H9 (cell line): ENCODE measurements at regions not wholly inside any gene's neighbourhood (a gene's known extent, or its start where the extent isn't known, plus 50 kb on each side); places are given as distances from the start of the nearest gene placed in this dataset.

Source experiments
- DNase-seq: peaks from one replicate; pipeline ENCODE4 v3.0.0-alpha.2; 2017
- H2AFZ ChIP-seq: one replicate; pipeline ENCODE4 v1.6.1; 2013; ENCODE audit warnings: mild to moderate bottlenecking, low read length, control low read depth, moderate library complexity
- H2AK5ac ChIP-seq: 2 replicates; pipeline ENCODE4 v1.6.1; 2013; ENCODE audit warnings: low read length, control low read depth, mixed read lengths; ENCODE audit not compliant: insufficient read length
- H2BK120ac ChIP-seq: one replicate; pipeline ENCODE4 v1.6.1; 2013; ENCODE audit warnings: low read depth, mild to moderate bottlenecking, low read length, control low read depth, inconsistent platforms; ENCODE audit not compliant: poor library complexity, severe bottlenecking
- H2BK12ac ChIP-seq: 2 replicates; pipeline ENCODE4 v1.6.1; 2013; ENCODE audit warnings: low read length, control low read depth, mixed read lengths, low read depth; ENCODE audit not compliant: insufficient read length
- H2BK15ac ChIP-seq: 2 replicates; pipeline ENCODE4 v1.6.1; 2013; ENCODE audit warnings: low read depth, low read length, control low read depth
- H2BK20ac ChIP-seq: one replicate; pipeline ENCODE4 v1.6.1; 2013; ENCODE audit warnings: low read depth, mild to moderate bottlenecking, low read length, control low read depth, inconsistent platforms; ENCODE audit not compliant: poor library complexity, severe bottlenecking
- H2BK5ac ChIP-seq: 2 replicates; pipeline ENCODE4 v1.6.1; 2013; ENCODE audit warnings: low read length, control low read depth, mixed read lengths; ENCODE audit not compliant: insufficient read length
- H3K14ac ChIP-seq: 2 replicates; pipeline ENCODE4 v1.6.1; 2013; ENCODE audit warnings: low read length, control low read depth; ENCODE audit not compliant: insufficient read depth
- H3K18ac ChIP-seq: 2 replicates; pipeline ENCODE4 v1.6.1; 2013; ENCODE audit warnings: low read depth, mild to moderate bottlenecking, mixed read lengths, low read length, control low read depth; ENCODE audit not compliant: insufficient read length
- H3K23ac ChIP-seq: 2 replicates; pipeline ENCODE4 v1.6.1; 2013; ENCODE audit warnings: low read length, control low read depth, mixed read lengths, low read depth; ENCODE audit not compliant: insufficient read length
- H3K23me2 ChIP-seq: 2 replicates; pipeline ENCODE4 v1.6.1; 2013; ENCODE audit warnings: low read depth, mild to moderate bottlenecking, mixed read lengths, low read length, control low read depth; ENCODE audit not compliant: insufficient read length, poor library complexity, severe bottlenecking
- H3K27ac ChIP-seq: 2 replicates; pipeline ENCODE4 v1.5.1; 2013; ENCODE audit warnings: low read length, control low read depth, mixed read lengths, low read depth; ENCODE audit not compliant: insufficient read length
- H3K27me3 ChIP-seq: 2 replicates; pipeline ENCODE4 v1.6.1; 2013; ENCODE audit warnings: low read length, control low read depth, inconsistent platforms; ENCODE audit not compliant: insufficient read depth
- H3K4ac ChIP-seq: 2 replicates; pipeline ENCODE4 v1.6.1; 2013; ENCODE audit warnings: low read depth, mild to moderate bottlenecking, control low read depth, inconsistent platforms, low read length, moderate library complexity
- H3K4me1 ChIP-seq: 2 replicates; pipeline ENCODE4 v1.6.1; 2013; ENCODE audit warnings: low read length, control low read depth, inconsistent platforms; ENCODE audit not compliant: insufficient read depth
- H3K4me2 ChIP-seq: 2 replicates; pipeline ENCODE4 v1.6.1; 2013; ENCODE audit warnings: low read length, control low read depth, mixed read lengths; ENCODE audit not compliant: insufficient read length, insufficient read depth
- H3K56ac ChIP-seq: 2 replicates; pipeline ENCODE4 v1.6.1; 2013; ENCODE audit warnings: low read depth, mild to moderate bottlenecking, mixed read lengths, low read length, control low read depth; ENCODE audit not compliant: insufficient read length
- H3K79me1 ChIP-seq: 2 replicates; pipeline ENCODE4 v1.6.1; 2013; ENCODE audit warnings: low read depth, mild to moderate bottlenecking, moderate library complexity, low read length, control low read depth, inconsistent platforms; ENCODE audit not compliant: insufficient read depth, poor library complexity, severe bottlenecking
- H3K79me2 ChIP-seq: 2 replicates; pipeline ENCODE4 v1.6.1; 2013; ENCODE audit warnings: low read length, control low read depth, inconsistent platforms; ENCODE audit not compliant: insufficient read depth
- H3K9ac ChIP-seq: 2 replicates; pipeline ENCODE4 v1.6.1; 2013; ENCODE audit warnings: low read length, control low read depth, mixed read lengths; ENCODE audit not compliant: insufficient read length; ENCODE audit errors: extremely low read depth
- H3K9me3 ChIP-seq: one replicate; pipeline ENCODE4 v1.6.1; 2013; ENCODE audit warnings: low read depth, low read length, inconsistent platforms; ENCODE audit not compliant: control insufficient read depth
- H3T11ph ChIP-seq: one replicate; pipeline ENCODE4 v1.6.1; 2013; ENCODE audit warnings: mild to moderate bottlenecking, low read length, control low read depth, inconsistent platforms
- H4K20me1 ChIP-seq: one replicate; pipeline ENCODE4 v1.6.1; 2013; ENCODE audit not compliant: control insufficient read depth, insufficient read length, insufficient read depth
- H4K5ac ChIP-seq: 2 replicates; pipeline ENCODE4 v1.6.1; 2013; ENCODE audit warnings: low read depth, mild to moderate bottlenecking, mixed read lengths, low read length, control low read depth; ENCODE audit not compliant: insufficient read length
- H4K8ac ChIP-seq: replicated peaks from 2 replicates; pipeline ENCODE4 v1.6.1; 2013; ENCODE audit warnings: low read length, control low read depth, mixed read lengths, low read depth; ENCODE audit not compliant: insufficient read length
- H4K91ac ChIP-seq: 2 replicates; pipeline ENCODE4 v1.6.1; 2013; ENCODE audit warnings: low read depth, mild to moderate bottlenecking, moderate library complexity, mixed read lengths, low read length, control low read depth; ENCODE audit not compliant: insufficient read length
- H3K27ac Mint-ChIP-seq, 3 experiments: 2 replicates in 2 of 3; 3 replicates in 1 of 3; pipeline ENCODE4 v1.8.0; 2020 to 2021; ENCODE audit warnings: mixed read lengths in 3 of 3, mild to moderate bottlenecking in 1 of 3, moderate library complexity in 1 of 3
- H3K27me3 Mint-ChIP-seq: 2 replicates; pipeline ENCODE4 v1.8.0; 2021; ENCODE audit warnings: low read depth, mild to moderate bottlenecking, moderate library complexity, mixed read lengths
- H3K36me3 Mint-ChIP-seq, 3 experiments: 2 replicates in 2 of 3; 3 replicates in 1 of 3; pipeline ENCODE4 v1.8.0; 2020 to 2021; ENCODE audit warnings: low read depth in 3 of 3, mixed read lengths in 3 of 3; ENCODE audit not compliant: insufficient read depth in 1 of 3
- H3K4me1 Mint-ChIP-seq, 2 experiments: 2 replicates each; pipeline ENCODE4 v1.8.0; 2020; ENCODE audit warnings: mixed read lengths in 2 of 2
- H3K4me3 Mint-ChIP-seq, 2 experiments: 2 replicates in 1 of 2; 3 replicates in 1 of 2; pipeline ENCODE4 v1.8.0; 2020 to 2021; ENCODE audit warnings: mild to moderate bottlenecking in 2 of 2, mixed read lengths in 2 of 2, moderate library complexity in 1 of 2
- H3K9me3 Mint-ChIP-seq, 2 experiments: 2 replicates in 1 of 2; 3 replicates in 1 of 2; pipeline ENCODE4 v1.8.0; 2020; ENCODE audit warnings: mild to moderate bottlenecking in 2 of 2, mixed read lengths in 2 of 2, moderate library complexity in 1 of 2
- CTCF ChIP-seq: fragments of 200-600 bp; sonication (generic); conservative IDR thresholded peaks from 3 replicates; pipeline ENCODE4 v1.8.0; 2021; ENCODE audit warnings: antibody characterized with exemption, mild to moderate bottlenecking
- WGBS: extraction: QIAGEN DNeasy Blood & Tissue Kit; methylation state at CpG from one replicate; pipeline ENCODE4 v1.1.7; 2013; ENCODE audit warnings: missing lambda C conversion rate, low lambda C conversion rate, mixed read lengths; ENCODE audit not compliant: insufficient read length; ENCODE audit errors: extremely low coverage; 5-methylcytosine and 5-hydroxymethylcytosine counted together

- Mint-ChIP-seq H3K4me3 (no peak overlapping the region), H3K9me3 (peaks cover 10 to 20% of the 10 kb centered on the region in 2 experiments; a peak in 4 of 5 replicates), H3K27ac (no peak overlapping the region), H3K36me3 (peaks cover under 1 to 5% (median 1%) of the 10 kb centered on the region in 3 experiments; a peak in 5 of 7 replicates), H3K4me1 (peaks cover 12 to 30% of the 10 kb centered on the region in 2 experiments), H3K27me3 (peaks cover 2% of the 10 kb centered on the region; the same call in 1 of the 2 replicates)
- no peak overlapping the region for H2BK15ac ChIP-seq
- no peaks in the 10 kb centered on the region; the same call in 1 of the 2 replicates for H3K4me1 ChIP-seq
- no peaks in the 10 kb centered on the region; the same call in 1 of the 2 replicates for H3K27me3 ChIP-seq
- no peak for DNase-seq
- H3K18ac ChIP-seq: no peak overlapping the region
- no peak overlapping the region for H3K14ac ChIP-seq
- no peaks in the 10 kb centered on the region for H3K23me2 ChIP-seq
- no peak overlapping the region for H3T11ph ChIP-seq
- H2AFZ ChIP-seq: no peak overlapping the region
- no peak overlapping the region for H4K5ac ChIP-seq
- H3K9ac ChIP-seq: no peak overlapping the region
- no peaks in the 10 kb centered on the region for H3K79me1 ChIP-seq
- no peak overlapping the region for H3K23ac ChIP-seq
- H3K9me3 ChIP-seq: no peaks in the 10 kb centered on the region
- no peak for TF ChIP-seq CTCF
- H4K91ac ChIP-seq: no peak overlapping the region
- no peak overlapping the region for H3K56ac ChIP-seq
- no peaks in the 10 kb centered on the region; the same call in 1 of the 2 replicates for H3K79me2 ChIP-seq
- H3K4ac ChIP-seq: no peak overlapping the region
- H2BK20ac ChIP-seq: no peak overlapping the region
- no peak overlapping the region for H3K4me2 ChIP-seq
- no peak overlapping the region for H2BK12ac ChIP-seq
- no peak overlapping the region for H2BK5ac ChIP-seq
- H4K20me1 ChIP-seq: no peaks in the 10 kb centered on the region
- H3K27ac ChIP-seq: no peak overlapping the region
- H2BK120ac ChIP-seq: no peak overlapping the region
- 100% methylated on average over 1 of the region's 7 CpGs for WGBS
- no peak overlapping the region for H4K8ac ChIP-seq
- H2AK5ac ChIP-seq: no peak overlapping the region
These were observed 70.2 kb downstream of the ZNF467 start for GRCh38 chr7:149703044-149703650.
